ENCODE measurements at regions not wholly inside any gene's neighbourhood (a gene's known extent, or its start where the extent isn't known, plus 50 kb on each side); places are given as distances from the start of the nearest gene placed in this dataset.

DNA sequence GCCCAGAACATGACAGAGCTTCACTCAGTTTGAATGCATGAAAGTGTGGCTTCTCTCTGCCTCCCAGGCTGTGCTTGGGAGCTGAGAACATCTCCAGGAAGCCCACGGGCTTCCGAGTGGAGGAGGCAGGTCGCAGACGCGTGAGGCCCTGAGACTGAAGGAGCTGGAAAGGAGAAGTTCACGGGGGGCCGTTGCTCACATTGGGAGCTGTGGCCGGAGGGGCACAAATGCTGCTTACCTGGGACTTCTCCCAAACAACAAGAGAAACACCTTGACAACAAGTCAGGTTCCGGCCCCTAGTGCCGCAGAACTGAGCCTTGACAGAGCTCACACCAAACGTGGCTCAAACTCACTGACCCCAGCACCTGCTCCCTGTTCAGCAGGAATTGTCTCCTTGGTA lies 207.0 kb downstream of the BRD1 start:
- H2AFZ ChIP-seq (ENCODE audit: low read length), result no peak overlapping the region
- no peak overlapping the region for H3K9ac ChIP-seq (ENCODE audit: low read length)
- no peaks in the 10 kb centered on the region for H3K27me3 ChIP-seq (ENCODE audit: low read length)
- H3K27ac ChIP-seq (ENCODE audit: low read length), result no peak overlapping the region
- no peak overlapping the region for H3K4me2 ChIP-seq (ENCODE audit: low read depth, low read length, poor library complexity, severe bottlenecking)
- H4K20me1 ChIP-seq (ENCODE audit: insufficient read depth, low read depth, low read length), result peaks cover 22% of the 10 kb centered on the region; the same call in 1 of the 2 replicates
- peaks cover 20% of the 10 kb centered on the region for H3K36me3 ChIP-seq (ENCODE audit: insufficient read depth, low read length)
- H3K9me2 ChIP-seq (replicated peaks; ENCODE audit: insufficient read depth, low read length), result no peaks in the 10 kb centered on the region
- H3K9me3 ChIP-seq (ENCODE audit: low read length), result no peaks in the 10 kb centered on the region
- no peak for DNase-seq
- no peaks in the 10 kb centered on the region for H3K4me1 ChIP-seq (ENCODE audit: low read length)
- H3K4me3 ChIP-seq (ENCODE audit: low read length), result no peak overlapping the region
- H3K79me2 ChIP-seq (ENCODE audit: low read length), result peaks cover 95% of the 10 kb centered on the region

DNA sequence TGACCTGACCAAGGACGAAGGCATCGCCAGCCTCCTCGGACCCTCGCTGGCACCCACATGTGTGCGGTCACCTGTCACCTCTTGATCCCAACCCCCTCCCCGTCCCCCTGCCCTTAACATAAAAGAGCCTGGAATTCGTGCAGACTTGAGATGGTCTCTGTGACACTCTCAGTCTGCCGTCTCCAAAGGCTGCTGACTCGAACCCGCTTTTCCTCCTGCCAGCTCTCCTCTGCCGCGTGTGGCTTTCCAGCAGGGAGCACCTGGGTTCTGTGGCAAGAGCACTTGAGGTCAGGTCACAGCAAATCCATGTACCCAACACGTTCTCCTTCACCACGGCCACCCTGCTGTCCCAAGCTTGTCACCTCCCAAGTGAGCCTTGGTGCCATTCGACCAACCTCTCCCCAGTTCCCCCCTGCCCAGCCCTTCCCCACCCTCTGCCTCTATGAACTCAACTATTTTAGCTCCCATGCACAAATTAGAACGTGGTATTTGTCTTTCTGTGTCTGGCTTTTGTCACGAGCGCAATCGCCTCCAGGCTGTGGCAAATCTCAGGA lies 207.6 kb downstream of the BRD1 start:
- H4K20me1 ChIP-seq (ENCODE audit: insufficient read depth, low read depth, low read length), result peaks cover 22% of the 10 kb centered on the region; the same call in 1 of the 2 replicates

DNA sequence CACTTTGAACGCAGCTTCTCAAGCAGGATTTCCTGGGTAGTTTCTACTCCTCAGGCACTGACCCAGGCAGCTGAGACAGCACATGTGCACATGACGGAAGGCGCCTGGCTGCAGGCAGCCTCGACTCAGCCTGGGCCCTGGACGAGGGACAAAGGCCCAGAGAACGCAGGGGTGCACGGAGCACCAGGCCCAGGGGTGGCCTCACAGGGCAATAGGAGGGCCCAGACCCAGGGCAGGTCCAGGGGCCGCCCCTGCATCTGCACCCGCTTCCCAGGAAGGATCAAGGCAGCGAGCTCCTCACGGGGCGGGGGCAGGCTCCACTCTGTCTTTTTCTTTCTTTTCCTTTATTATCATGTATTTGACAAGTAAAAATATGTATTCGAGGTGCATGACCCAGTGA lies 208.4 kb downstream of the BRD1 start:
- Histone ChIP-seq H3K79me2 (ENCODE audit: low read length) (peaks cover 95% of the 10 kb centered on the region), H3K36me3 (ENCODE audit: insufficient read depth, low read length) (peaks cover 32% of the 10 kb centered on the region), H2AFZ (ENCODE audit: low read length) (no peak overlapping the region), H3K4me2 (ENCODE audit: low read depth, low read length, poor library complexity, severe bottlenecking) (no peak overlapping the region), H3K4me3 (ENCODE audit: low read length) (no peak overlapping the region), H3K9me2 (replicated peaks; ENCODE audit: insufficient read depth, low read length) (no peaks in the 10 kb centered on the region), H3K9ac (ENCODE audit: low read length) (no peak overlapping the region), H3K27me3 (ENCODE audit: low read length) (no peaks in the 10 kb centered on the region), H3K27ac (ENCODE audit: low read length) (no peak overlapping the region), H4K20me1 (ENCODE audit: insufficient read depth, low read depth, low read length) (peaks cover 22% of the 10 kb centered on the region; the same call in 1 of the 2 replicates), H3K9me3 (ENCODE audit: low read length) (no peaks in the 10 kb centered on the region), H3K4me1 (ENCODE audit: low read length) (no peaks in the 10 kb centered on the region)
- no peak for DNase-seq

More for the DNA sequence above, 207.6 kb downstream of the BRD1 start:
- no peak overlapping the region for H3K9ac ChIP-seq (ENCODE audit: low read length)
- H3K4me3 ChIP-seq (ENCODE audit: low read length), result no peak overlapping the region
- peaks cover 95% of the 10 kb centered on the region for H3K79me2 ChIP-seq (ENCODE audit: low read length)
- H3K27ac ChIP-seq (ENCODE audit: low read length), result no peak overlapping the region
- no peak overlapping the region for H2AFZ ChIP-seq (ENCODE audit: low read length)
- H3K4me2 ChIP-seq (ENCODE audit: low read depth, low read length, poor library complexity, severe bottlenecking), result no peak overlapping the region
- peaks cover 24% of the 10 kb centered on the region for H3K36me3 ChIP-seq (ENCODE audit: insufficient read depth, low read length)
- H3K9me3 ChIP-seq (ENCODE audit: low read length), result no peaks in the 10 kb centered on the region
- no peaks in the 10 kb centered on the region for H3K27me3 ChIP-seq (ENCODE audit: low read length)
- H3K9me2 ChIP-seq (replicated peaks; ENCODE audit: insufficient read depth, low read length), result no peaks in the 10 kb centered on the region
- H3K4me1 ChIP-seq (ENCODE audit: low read length), result no peaks in the 10 kb centered on the region
- no peak for DNase-seq

DNA sequence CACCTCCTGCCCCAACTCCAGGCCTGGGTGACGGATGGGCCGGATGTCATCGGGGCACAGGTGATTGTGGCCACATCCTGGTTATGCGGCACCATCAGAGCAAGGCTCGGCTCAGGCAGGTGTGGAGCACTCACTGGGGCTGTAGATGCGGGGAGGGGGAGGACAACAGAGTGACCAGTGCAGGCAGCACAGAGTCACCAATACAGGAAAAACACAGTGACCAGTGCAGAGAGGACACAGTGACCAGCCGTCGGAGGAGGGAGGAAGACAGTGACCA lies 209.1 kb downstream of the BRD1 start:
- no peak overlapping the region for H3K4me2 ChIP-seq (ENCODE audit: low read depth, low read length, poor library complexity, severe bottlenecking)

DNA sequence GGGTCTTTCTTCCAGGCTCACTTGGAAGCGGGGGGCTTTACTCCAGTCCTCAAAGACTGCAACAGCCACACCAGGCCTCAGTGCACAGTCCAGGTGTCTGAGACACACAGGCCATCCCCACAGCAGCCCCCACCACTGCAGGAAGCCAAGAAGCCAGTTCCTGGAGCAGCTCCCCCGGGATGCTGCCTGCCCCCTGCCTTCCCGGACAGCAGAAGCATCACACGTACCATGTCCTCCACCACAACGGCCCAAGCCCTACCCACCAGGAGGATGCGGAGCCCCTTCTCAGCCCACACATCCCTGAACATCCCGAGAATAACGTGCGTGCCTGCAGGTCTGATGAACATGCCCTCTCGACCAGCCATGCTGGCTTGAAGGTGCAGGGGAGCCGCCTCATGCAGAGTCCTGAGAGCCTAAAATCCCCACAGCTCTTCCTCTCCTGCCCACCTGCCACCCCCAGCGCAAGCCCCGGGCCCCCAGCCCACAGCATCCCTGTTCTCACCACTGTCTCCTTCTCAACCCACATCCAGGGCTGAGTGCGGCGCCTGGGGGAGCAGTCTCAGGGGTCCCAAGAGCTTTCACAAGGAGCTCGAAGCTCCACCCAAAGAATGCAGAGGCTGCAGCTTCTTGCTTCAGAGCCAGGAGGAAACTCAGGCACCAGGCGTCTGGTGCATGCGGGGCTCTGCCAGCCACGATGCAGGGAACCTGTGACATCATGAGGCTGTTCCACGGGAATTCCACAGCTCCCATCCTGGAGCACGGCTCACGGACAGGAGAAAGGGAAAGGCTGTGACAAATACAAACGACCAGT lies 209.6 kb downstream of the BRD1 start:
- Histone ChIP-seq H3K9me3 (ENCODE audit: low read length) (no peaks in the 10 kb centered on the region; the same call in 1 of the 2 replicates), H3K9ac (ENCODE audit: low read length) (no peak overlapping the region), H3K4me2 (ENCODE audit: low read depth, low read length, poor library complexity, severe bottlenecking) (no peak overlapping the region), H3K9me2 (replicated peaks; ENCODE audit: insufficient read depth, low read length) (no peaks in the 10 kb centered on the region), H3K36me3 (ENCODE audit: insufficient read depth, low read length) (peaks cover 40% of the 10 kb centered on the region), H3K27me3 (ENCODE audit: low read length) (no peaks in the 10 kb centered on the region), H4K20me1 (ENCODE audit: insufficient read depth, low read depth, low read length) (peaks cover 22% of the 10 kb centered on the region; the same call in 1 of the 2 replicates), H3K4me1 (ENCODE audit: low read length) (no peaks in the 10 kb centered on the region), H3K79me2 (ENCODE audit: low read length) (peaks cover 96% of the 10 kb centered on the region), H3K27ac (ENCODE audit: low read length) (no peak overlapping the region), H3K4me3 (ENCODE audit: low read length) (no peak overlapping the region), H2AFZ (ENCODE audit: low read length) (no peak overlapping the region)
- no peak for DNase-seq

More for the DNA sequence above, 209.1 kb downstream of the BRD1 start:
- Histone ChIP-seq H3K4me1 (ENCODE audit: low read length) (no peaks in the 10 kb centered on the region), H3K4me3 (ENCODE audit: low read length) (no peak overlapping the region), H3K9me3 (ENCODE audit: low read length) (no peaks in the 10 kb centered on the region), H3K79me2 (ENCODE audit: low read length) (peaks cover 96% of the 10 kb centered on the region), H3K36me3 (ENCODE audit: insufficient read depth, low read length) (peaks cover 35% of the 10 kb centered on the region), H3K9me2 (replicated peaks; ENCODE audit: insufficient read depth, low read length) (no peaks in the 10 kb centered on the region), H3K27ac (ENCODE audit: low read length) (no peak overlapping the region), H2AFZ (ENCODE audit: low read length) (no peak overlapping the region), H3K9ac (ENCODE audit: low read length) (no peak overlapping the region), H3K27me3 (ENCODE audit: low read length) (no peaks in the 10 kb centered on the region), H4K20me1 (ENCODE audit: insufficient read depth, low read depth, low read length) (peaks cover 22% of the 10 kb centered on the region; the same call in 1 of the 2 replicates)
- DNase-seq, result no peak

DNA sequence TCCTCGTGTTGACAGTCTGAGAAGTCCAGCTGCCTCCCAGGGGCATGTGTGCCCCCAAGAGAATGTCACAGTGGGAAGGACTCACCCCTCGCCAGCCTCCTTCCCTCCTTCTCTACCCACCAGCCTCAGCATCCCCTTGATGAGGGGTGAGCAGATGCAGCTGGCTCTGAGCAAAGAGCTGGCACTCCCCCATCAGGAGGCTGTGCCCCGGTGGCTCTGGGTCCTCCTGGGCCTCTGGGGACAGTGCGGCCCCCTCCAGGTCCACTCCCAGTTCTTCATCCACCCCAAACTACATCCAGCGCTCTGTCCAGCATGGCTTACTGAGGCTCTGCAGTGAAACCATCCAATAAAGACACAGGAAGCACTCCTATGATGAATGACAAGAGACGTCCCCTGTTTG lies 210.4 kb downstream of the BRD1 start:
- H2AFZ ChIP-seq (ENCODE audit: low read length), result no peak overlapping the region
- no peak for DNase-seq
- no peaks in the 10 kb centered on the region for H3K9me2 ChIP-seq (replicated peaks; ENCODE audit: insufficient read depth, low read length)
- no peaks in the 10 kb centered on the region for H3K27me3 ChIP-seq (ENCODE audit: low read length)
- H3K4me1 ChIP-seq (ENCODE audit: low read length), result no peaks in the 10 kb centered on the region
- H3K79me2 ChIP-seq (ENCODE audit: low read length), result peaks cover 97% of the 10 kb centered on the region
- H3K4me2 ChIP-seq (ENCODE audit: low read depth, low read length, poor library complexity, severe bottlenecking), result no peak overlapping the region
- no peak overlapping the region for H3K27ac ChIP-seq (ENCODE audit: low read length)
- H4K20me1 ChIP-seq (ENCODE audit: insufficient read depth, low read depth, low read length), result peaks cover 22% of the 10 kb centered on the region; the same call in 1 of the 2 replicates
- H3K4me3 ChIP-seq (ENCODE audit: low read length), result no peak overlapping the region
- H3K9ac ChIP-seq (ENCODE audit: low read length), result no peak overlapping the region
- no peaks in the 10 kb centered on the region; the same call in 1 of the 2 replicates for H3K9me3 ChIP-seq (ENCODE audit: low read length)
- H3K36me3 ChIP-seq (ENCODE audit: insufficient read depth, low read length), result peaks cover 48% of the 10 kb centered on the region

DNA sequence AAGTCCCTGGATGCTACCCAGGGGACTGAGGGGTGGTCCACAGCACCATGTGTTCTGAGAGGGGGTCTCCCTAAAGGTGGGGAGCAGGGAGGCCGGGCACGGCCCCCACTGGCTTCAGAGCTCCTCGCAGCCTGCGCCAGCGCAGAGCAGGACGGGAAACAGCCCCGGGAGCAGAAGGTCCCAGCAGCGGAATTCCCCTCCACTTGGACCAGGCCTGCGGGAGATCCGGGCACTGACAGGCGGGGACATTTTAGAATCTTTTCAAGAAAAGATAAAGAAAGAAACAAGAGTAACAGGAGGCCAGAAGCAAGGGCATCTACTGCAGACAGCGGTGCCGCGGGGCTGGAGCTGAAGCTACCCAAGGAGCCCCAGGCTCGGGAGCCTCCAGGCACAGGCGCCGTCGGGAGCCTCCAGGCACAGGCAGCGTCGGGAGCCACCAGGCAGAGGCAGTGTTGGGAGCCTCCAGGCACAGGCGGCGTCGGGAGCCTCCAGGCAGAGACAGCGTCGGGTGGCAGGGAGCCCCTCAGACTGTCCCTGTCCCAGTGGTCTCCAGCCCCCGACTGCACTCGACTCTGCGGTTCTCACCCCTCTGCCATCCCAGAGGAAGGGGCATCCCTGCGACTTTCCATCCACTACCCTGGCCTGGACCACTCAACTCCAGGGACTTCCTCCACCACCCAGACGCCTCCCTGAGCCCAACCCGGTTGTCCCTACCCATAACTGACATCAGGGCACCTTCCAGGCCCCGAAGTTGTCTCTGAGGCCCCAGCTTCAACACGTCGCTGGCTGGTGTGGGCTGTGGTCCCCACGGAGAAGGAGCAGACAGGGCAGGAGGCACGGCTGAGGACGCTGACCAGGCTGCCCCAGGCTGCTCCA lies 211.1 kb downstream of the BRD1 start:
- Histone ChIP-seq H3K27me3 (ENCODE audit: low read length) (no peaks in the 10 kb centered on the region), H3K27ac (ENCODE audit: low read length) (no peak overlapping the region), H3K4me2 (ENCODE audit: low read depth, low read length, poor library complexity, severe bottlenecking) (no peak overlapping the region), H3K36me3 (ENCODE audit: insufficient read depth, low read length) (peaks cover 48% of the 10 kb centered on the region), H3K9me3 (ENCODE audit: low read length) (no peaks in the 10 kb centered on the region; the same call in 1 of the 2 replicates), H3K4me1 (ENCODE audit: low read length) (no peaks in the 10 kb centered on the region), H4K20me1 (ENCODE audit: insufficient read depth, low read depth, low read length) (peaks cover 17% of the 10 kb centered on the region; the same call in 1 of the 2 replicates), H3K4me3 (ENCODE audit: low read length) (no peak overlapping the region), H3K79me2 (ENCODE audit: low read length) (peaks cover 96% of the 10 kb centered on the region), H3K9ac (ENCODE audit: low read length) (no peak overlapping the region), H2AFZ (ENCODE audit: low read length) (no peak overlapping the region), H3K9me2 (replicated peaks; ENCODE audit: insufficient read depth, low read length) (no peaks in the 10 kb centered on the region)
- no peak for DNase-seq

Measured in Karpas-422 (cell line).